T-helper 9 cell (primary cell): ENCODE measurements at regions not wholly inside any gene's neighbourhood (a gene's known extent, or its start where the extent isn't known, plus 50 kb on each side); places are given as distances from the start of the nearest gene placed in this dataset.

Source experiments
- DNase-seq: peaks from one replicate; pipeline ENCODE4 v3.0.0-alpha.2; 2020

- DNase-seq, result no peak
Measured at GRCh38 chr3:187977659-187978058, 176.3 kb upstream of the LPP start.

DNA sequence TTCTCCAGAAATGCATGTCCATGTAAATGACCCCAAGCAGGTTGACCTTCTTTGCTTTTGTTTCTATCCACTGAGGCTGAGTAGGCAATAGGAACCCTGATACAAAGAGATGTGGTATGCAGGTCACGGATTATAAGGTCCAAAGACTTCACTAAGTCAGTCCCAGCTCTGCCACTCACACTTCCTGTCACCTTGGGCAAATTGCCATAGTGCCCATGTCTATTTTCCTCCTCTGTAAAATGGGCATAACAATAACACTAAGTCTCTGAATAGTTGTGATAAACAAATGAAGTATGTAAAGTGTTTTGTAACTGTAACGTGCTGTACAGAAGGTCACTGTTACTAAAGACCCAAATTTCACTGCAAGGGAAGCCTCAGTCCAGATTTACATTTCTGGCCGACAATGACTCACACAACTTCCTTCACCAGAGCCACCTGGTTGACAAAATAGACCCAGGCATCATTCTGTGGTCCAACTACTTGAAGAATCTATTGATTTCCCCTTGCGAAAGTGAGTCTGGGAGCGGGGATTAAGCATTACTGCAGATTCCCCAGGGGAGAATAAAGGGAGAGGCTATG lies 175.4 kb upstream of the LPP start:
- DNase-seq, result no peak

- peak; percentile 16 for DNase-seq
Measured at GRCh38 chr3:187979564-187979963, 174.4 kb upstream of the LPP start.

- DNase-seq, result no peak
Measured at GRCh38 chr3:187980861-187981260, 173.1 kb upstream of the LPP start.

GRCh38 chr3:187982142-187982541 lies 171.8 kb upstream of the LPP start:
- DNase-seq, result no peak

DNA sequence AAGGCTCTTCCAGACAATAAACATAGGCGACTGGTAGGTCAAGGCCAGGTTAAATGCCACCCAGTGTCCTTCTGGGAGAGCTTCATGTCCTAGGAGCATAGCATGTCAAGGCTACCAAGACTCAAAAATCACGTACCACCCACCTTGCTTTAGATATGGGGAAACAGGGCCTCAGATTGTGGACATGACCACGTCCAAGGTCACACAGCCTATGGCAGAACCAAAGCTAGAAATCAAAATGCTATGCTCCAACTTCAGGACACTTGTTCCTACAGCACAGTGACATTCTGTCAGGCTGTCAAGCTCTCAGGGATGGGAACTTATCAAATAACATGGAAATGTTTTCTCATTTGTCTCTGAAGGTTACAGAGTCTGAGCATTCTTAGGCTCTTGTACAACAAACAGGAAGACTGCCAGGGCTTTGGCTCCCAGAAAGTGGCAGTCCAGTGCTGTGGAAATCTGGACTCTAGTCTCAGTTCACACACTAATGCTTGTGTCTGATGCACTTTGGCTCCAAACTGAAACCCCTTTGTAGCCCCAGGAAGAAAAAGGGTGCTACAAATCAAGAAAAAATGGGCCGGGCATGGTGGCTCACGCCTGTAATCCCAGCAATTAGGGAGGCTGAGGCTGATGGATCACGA lies 170.4 kb upstream of the LPP start:
- no peak for DNase-seq

- no peak for DNase-seq
Measured at GRCh38 chr3:187985647-187986046, 168.3 kb upstream of the LPP start.

GRCh38 chr3:187986514-187986934 lies 167.4 kb upstream of the LPP start:
- DNase-seq, result no peak

- no peak for DNase-seq
Measured at GRCh38 chr3:187987187-187987586, 166.8 kb upstream of the LPP start.

- DNase-seq, result peak; percentile 42
Measured at GRCh38 chr3:187987924-187988323, 166.0 kb upstream of the LPP start.

- DNase-seq, result no peak
Measured at GRCh38 chr3:187989575-187990153, 164.3 kb upstream of the LPP start.

GRCh38 chr3:187992609-187993008 lies 161.3 kb upstream of the LPP start:
- no peak for DNase-seq

GRCh38 chr3:187994221-187995042 lies 159.5 kb upstream of the LPP start:
- no peak for DNase-seq

DNA sequence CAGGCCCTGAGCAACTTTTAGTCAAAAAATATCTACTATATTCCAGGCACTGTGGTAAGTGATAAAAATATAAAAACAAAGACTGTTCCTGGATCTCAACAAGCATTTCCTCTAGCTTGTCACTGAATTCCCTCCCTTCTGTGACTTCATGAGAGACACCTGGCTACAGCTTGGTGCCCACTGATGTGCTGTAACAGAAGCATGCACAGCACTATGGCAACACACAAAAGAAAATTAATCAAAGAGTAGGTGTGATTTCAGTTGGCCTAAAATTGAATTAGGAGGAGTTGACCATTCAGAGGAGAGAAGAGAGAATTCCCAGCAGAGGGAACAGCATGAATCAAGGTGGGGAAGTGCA lies 158.9 kb upstream of the LPP start:
- no peak for DNase-seq

- no peak for DNase-seq
Measured at GRCh38 chr3:187995667-187996066, 158.3 kb upstream of the LPP start.

- no peak for DNase-seq
Measured at GRCh38 chr3:187996609-187997008, 157.3 kb upstream of the LPP start.

- DNase-seq, result no peak
Measured at GRCh38 chr3:187997490-187997889, 156.5 kb upstream of the LPP start.

DNA sequence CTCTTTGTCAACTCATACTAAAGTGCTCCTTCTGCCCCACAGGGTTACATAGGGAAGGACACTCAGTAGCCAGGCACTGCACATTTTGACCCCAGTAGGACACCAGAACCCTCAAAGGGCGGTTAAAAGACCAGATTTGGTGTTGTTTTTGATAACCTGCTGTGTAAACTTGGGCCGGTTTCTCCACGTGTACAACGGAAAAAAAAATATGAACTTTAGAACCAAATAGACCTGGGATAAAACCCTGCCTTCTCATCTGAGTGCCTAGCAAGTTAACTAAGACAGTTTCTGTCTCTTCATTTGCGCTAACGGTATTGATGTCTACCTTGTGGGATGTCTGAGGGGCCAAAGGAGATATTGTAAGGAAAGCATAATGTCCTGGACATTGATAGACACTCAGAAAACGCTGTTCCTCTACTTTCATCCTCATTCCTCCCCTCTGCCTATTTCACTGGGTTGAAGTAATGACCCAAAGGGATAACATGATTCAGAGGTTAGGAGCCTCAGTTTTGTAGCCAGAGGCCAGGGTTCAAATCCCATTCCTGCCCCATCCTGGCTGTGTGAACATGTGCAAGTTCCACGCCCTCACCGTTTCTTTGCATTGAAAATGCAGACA lies 155.9 kb upstream of the LPP start:
- no peak for DNase-seq

- DNase-seq, result no peak
Measured at GRCh38 chr3:187998611-187999010, 155.3 kb upstream of the LPP start.

DNA sequence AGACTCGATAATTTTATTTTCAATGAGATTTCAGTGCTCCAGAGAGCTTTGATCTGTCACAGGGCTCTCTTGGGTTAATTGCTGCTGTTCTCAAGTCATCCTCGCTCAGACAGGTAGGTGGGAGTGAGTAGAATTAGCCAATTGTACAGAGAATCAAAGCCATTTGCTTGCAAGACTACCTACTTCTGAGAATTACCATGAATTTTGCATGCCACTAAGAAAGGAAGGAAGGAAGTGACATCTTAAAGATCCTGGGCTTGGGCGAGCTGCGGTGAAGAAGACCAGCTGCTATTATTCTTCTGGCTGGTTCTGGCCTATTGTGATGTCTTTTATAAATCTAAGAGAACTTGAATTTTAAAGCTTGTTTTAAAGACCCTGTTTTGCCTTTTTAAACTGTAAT lies 154.1 kb upstream of the LPP start:
- no peak for DNase-seq

GRCh38 chr3:188000361-188000861 lies 153.5 kb upstream of the LPP start:
- no peak for DNase-seq

- no peak for DNase-seq
Measured at GRCh38 chr3:188001093-188001492, 152.9 kb upstream of the LPP start.

GRCh38 chr3:188001926-188002325 lies 152.0 kb upstream of the LPP start:
- no peak for DNase-seq
